SW 1271 (cell line): ENCODE measurements at regions not wholly inside any gene's neighbourhood (a gene's known extent, or its start where the extent isn't known, plus 50 kb on each side); places are given as distances from the start of the nearest gene placed in this dataset.
"Not testable (repeated sequence)": the region's sequence is repeated elsewhere in the genome, so short reads cannot be mapped to it uniquely, and the experiment has no call there.

Source experiments
- DNase-seq, 2 experiments: peaks; one replicate each; lab custom pipeline; 2025; lab: John Stamatoyannopoulos, UW

GRCh38 chr18:51458861-51459260 lies 261.4 kb upstream of the MEX3C start:
- no peak for DNase-seq

- no peak for DNase-seq
Observed at GRCh38 chr18:51461956-51462355, 264.5 kb upstream of the MEX3C start.

GRCh38 chr18:51463483-51464136 lies 266.1 kb upstream of the MEX3C start:
- DNase-seq, result no peak

- no peak for DNase-seq
Observed at GRCh38 chr18:51478908-51479307, 281.4 kb upstream of the MEX3C start.

GRCh38 chr18:51479736-51480135 lies 282.3 kb upstream of the MEX3C start:
- no peak for DNase-seq

GRCh38 chr18:51480407-51481261 lies 283.2 kb upstream of the MEX3C start:
- no peak for DNase-seq

- DNase-seq, result no peak
Observed at GRCh38 chr18:51486735-51487366, 289.4 kb upstream of the MEX3C start.

- no peak for DNase-seq
Observed at GRCh38 chr18:51490417-51490816, 292.9 kb upstream of the MEX3C start.

- DNase-seq, result no peak
Observed at GRCh38 chr18:51490860-51491259, 293.4 kb upstream of the MEX3C start.

GRCh38 chr18:51491678-51492372 lies 294.3 kb upstream of the MEX3C start:
- DNase-seq, result no peak

- DNase-seq, result no peak
Observed at GRCh38 chr18:51498085-51498855, 300.8 kb upstream of the MEX3C start.

- no peak for DNase-seq
Observed at GRCh38 chr18:51503351-51503750, 305.9 kb upstream of the MEX3C start.

GRCh38 chr18:51506811-51507210 lies 309.3 kb upstream of the MEX3C start:
- no peak for DNase-seq

- DNase-seq, result not testable (repeated sequence)
Observed at GRCh38 chr18:51508410-51508809, 310.9 kb upstream of the MEX3C start.

- DNase-seq, result no peak
Observed at GRCh38 chr18:51510020-51510419, 312.5 kb upstream of the MEX3C start.

- DNase-seq, result no peak
Observed at GRCh38 chr18:51513517-51513916, 316.0 kb upstream of the MEX3C start.

GRCh38 chr18:51514128-51514527 lies 316.6 kb upstream of the MEX3C start:
- DNase-seq, result no peak

- no peak for DNase-seq
Observed at GRCh38 chr18:51516478-51517038, 319.1 kb upstream of the MEX3C start.

- DNase-seq, result no peak
Observed at GRCh38 chr18:51519571-51519970, 322.1 kb upstream of the MEX3C start.

- DNase-seq, result no peak
Observed at GRCh38 chr18:51520676-51521180, 323.2 kb upstream of the MEX3C start.

- no peak for DNase-seq
Observed at GRCh38 chr18:51522338-51522737, 324.9 kb upstream of the MEX3C start.
